HG02852 (cell line): ENCODE measurements at regions not wholly inside any gene's neighbourhood (a gene's known extent, or its start where the extent isn't known, plus 50 kb on each side); places are given as distances from the start of the nearest gene placed in this dataset.
"Not testable (repeated sequence)": the region's sequence is repeated elsewhere in the genome, so short reads cannot be mapped to it uniquely, and the experiment has no call there.

Experiments
- ATAC-seq: cut with Tn5 transposase; IDR thresholded peaks from one replicate; pipeline ENCODE4 v1.9.1; 2021; ENCODE audit warnings: mild to moderate bottlenecking, moderate library complexity; ENCODE audit not compliant: unreplicated experiment

- no peak for ATAC-seq
Observed at GRCh38 chr10:23493711-23494110, 54.8 kb downstream of the OTUD1 start.

- ATAC-seq, result no peak
Observed at GRCh38 chr10:23496727-23497126, 57.9 kb downstream of the OTUD1 start.

- no peak for ATAC-seq
Observed at GRCh38 chr10:23499372-23500132, 60.7 kb downstream of the OTUD1 start.

- ATAC-seq, result no peak
Observed at GRCh38 chr10:23505797-23506465, 67.1 kb downstream of the OTUD1 start.

GRCh38 chr10:23512355-23513058, 73.6 kb downstream of the OTUD1 start:
- ATAC-seq, result no peak

- not testable (repeated sequence) for ATAC-seq
Observed at GRCh38 chr10:23513621-23514020, 74.7 kb downstream of the OTUD1 start.

- no peak for ATAC-seq
Observed at GRCh38 chr10:23514321-23514720, 75.4 kb downstream of the OTUD1 start.

- ATAC-seq, result no peak
Observed at GRCh38 chr10:23516530-23516929, 77.7 kb downstream of the OTUD1 start.

- no peak for ATAC-seq
Observed at GRCh38 chr10:23517155-23517554, 78.3 kb downstream of the OTUD1 start.

GRCh38 chr10:23521735-23522134, 82.9 kb downstream of the OTUD1 start:
- ATAC-seq, result no peak

- ATAC-seq, result no peak
Observed at GRCh38 chr10:23522345-23522744, 83.5 kb downstream of the OTUD1 start.

- ATAC-seq, result no peak
Observed at GRCh38 chr10:23523251-23523650, 84.4 kb downstream of the OTUD1 start.

- no peak for ATAC-seq
Observed at GRCh38 chr10:23525406-23525805, 86.5 kb downstream of the OTUD1 start.

- no peak for ATAC-seq
Observed at GRCh38 chr10:23528419-23528818, 89.5 kb downstream of the OTUD1 start.

GRCh38 chr10:23529625-23530024, 90.8 kb downstream of the OTUD1 start:
- no peak for ATAC-seq

- no peak for ATAC-seq
Observed at GRCh38 chr10:23530079-23530478, 91.2 kb downstream of the OTUD1 start.

GRCh38 chr10:23533212-23533611, 94.3 kb downstream of the OTUD1 start:
- ATAC-seq, result no peak

- ATAC-seq, result no peak
Observed at GRCh38 chr10:23534326-23534725, 95.5 kb downstream of the OTUD1 start.

- ATAC-seq, result no peak
Observed at GRCh38 chr10:23534761-23535160, 95.9 kb downstream of the OTUD1 start.

GRCh38 chr10:23535381-23535780, 96.5 kb downstream of the OTUD1 start:
- ATAC-seq, result no peak

GRCh38 chr10:23538968-23539367, 100.1 kb downstream of the OTUD1 start:
- ATAC-seq, result no peak
